DMS53 (cell line): ENCODE measurements at regions not wholly inside any gene's neighbourhood (a gene's known extent, or its start where the extent isn't known, plus 50 kb on each side); places are given as distances from the start of the nearest gene placed in this dataset.
"Not testable (repeated sequence)": the region's sequence is repeated elsewhere in the genome, so short reads cannot be mapped to it uniquely, and the experiment has no call there.

Experiments
- DNase-seq: peaks from one replicate; lab custom pipeline; 2025; lab: John Stamatoyannopoulos, UW

DNA sequence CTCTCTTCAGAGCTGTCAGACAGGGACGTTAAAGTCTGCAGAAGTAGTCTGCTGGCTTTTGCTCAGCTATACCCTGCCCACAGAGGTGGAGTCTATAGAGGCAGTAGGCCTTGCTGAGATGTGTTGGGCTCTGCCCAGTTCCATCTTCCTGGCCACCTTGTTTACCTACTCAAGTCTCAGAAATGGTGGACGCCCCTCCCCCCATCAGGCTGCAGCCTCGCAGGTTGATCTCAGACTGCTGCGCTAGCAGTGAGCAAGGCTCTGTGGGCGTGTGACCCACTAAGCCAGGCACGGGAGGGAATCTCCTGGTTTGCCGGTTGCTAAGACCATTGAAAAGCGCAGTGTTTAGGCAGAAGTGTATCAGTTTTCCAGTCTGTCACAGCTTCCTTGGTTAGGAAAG lies 305.0 kb downstream of the BCKDHB start:
- no peak for DNase-seq

DNA sequence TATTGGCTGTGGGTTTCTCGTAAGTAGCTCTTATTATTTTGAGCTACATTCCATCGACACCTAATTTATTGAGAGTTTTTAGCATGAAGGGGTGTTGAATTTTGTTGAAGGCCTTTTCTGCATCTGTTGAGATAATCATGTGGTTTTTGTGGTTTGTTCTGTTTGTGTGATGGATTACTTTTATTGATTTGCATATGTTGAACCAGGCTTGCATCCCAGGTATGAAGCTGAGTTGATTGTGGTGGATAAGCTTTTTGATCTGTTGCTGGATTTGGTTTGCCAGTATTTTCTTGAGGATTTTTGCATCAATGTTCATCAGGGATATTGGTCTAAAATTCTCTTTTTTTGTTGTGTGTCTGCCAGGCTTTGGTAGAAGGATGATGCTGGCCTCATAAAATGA lies 301.5 kb downstream of the BCKDHB start:
- DNase-seq = not testable (repeated sequence)

DNA sequence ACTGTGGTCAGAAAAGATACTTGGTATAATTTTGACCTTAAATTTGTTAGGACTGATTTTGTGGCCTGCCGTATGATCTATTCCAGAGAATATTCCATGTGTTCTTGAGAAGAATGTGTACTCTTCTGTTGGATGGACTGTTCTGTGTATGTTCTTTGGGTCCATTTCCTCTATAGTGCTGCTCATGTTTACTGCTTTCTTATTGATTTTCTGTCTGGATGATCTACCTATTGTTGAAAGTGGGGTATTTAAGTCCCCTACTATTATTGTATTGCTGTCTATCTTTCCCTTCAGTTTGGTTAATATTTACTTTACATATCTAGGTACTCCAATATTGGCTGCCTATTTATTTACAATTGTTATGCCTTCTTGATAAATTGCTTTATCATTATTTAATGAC lies 298.4 kb downstream of the BCKDHB start:
- DNase-seq = no peak

DNA sequence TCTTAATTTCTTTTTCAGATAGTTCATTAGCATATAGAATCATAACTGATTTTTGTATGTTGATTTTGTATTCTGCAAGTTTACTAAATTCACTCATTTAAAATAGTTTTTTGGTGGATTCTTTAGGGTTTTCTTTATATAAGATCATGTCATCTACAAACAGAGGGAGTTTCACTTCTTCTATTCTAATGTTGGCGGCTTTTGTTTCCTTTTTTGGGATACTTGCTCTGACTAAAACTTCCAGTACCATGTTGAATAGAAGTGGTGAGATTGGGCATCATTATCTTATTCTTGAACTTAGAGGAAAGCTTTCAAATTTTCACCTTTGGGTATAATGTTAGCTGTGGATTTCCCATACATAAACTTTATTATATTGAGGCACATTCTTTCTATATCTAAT lies 296.9 kb downstream of the BCKDHB start:
- DNase-seq = no peak

DNA sequence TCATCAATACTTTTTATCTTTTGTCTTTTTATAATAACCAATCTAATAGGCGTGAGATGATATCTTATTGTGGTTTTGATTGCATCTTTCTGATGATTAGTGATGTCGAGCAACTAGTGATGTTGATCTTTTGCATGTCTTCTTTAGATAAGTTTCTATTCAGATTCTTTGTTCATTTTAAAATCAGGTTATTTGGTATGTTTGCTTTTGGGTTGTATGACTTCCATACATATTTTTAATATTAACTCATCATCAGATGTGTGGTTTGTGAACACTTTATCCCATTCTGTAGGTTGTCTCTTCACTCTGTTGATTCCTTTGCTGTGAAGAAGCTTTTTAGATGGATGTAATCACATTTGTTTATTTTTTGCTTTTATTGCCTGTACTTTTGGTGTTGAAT lies 295.8 kb downstream of the BCKDHB start:
- no peak for DNase-seq
